ENCODE measurements at regions not wholly inside any gene's neighbourhood (a gene's known extent, or its start where the extent isn't known, plus 50 kb on each side); places are given as distances from the start of the nearest gene placed in this dataset.

DNA sequence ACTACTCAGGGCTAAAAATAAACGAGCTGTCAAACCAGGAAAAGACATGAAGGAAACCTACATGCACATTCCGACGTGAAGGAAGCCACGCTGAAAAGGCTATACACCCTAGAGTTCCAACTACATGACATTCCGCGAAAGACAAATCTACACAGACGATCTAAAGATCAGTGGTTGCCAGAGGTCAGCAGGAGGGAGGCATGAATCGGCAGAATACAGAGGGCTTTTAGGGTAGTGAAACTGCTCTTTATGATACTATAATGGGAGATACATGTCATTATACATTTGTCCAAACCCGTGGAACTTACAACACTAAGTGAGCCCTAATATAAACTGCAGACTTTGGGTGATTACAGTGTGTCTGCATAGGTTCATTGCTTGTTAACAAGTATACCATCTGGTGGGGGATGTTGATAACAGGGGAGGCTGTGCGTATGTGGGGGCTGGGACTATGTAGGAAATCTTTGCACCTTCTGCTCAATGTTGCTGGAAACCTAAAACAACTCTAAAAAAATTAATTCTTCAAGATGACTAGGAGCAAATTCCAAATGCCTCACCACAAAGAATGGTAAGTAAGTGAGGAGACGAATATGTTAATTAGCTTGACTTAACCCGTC is 132.2 kb upstream of the CDH4 start:
- 51 to 57% methylated on average over 12 of the region's 12 CpGs for WGBS, 2 donors

GRCh38 chr20:61120595-61121515 is 131.2 kb upstream of the CDH4 start:
- Histone ChIP-seq H3K27me3 (peaks cover 0 to 23% (median 0%) of the 10 kb centered on the region in 7 donors), H3K27ac (no peak overlapping the region), H3K4me1 (peaks cover 0 to 2% (median 0%) of the 10 kb centered on the region in 9 donors), H3K36me3 (no peaks in the 10 kb centered on the region), H3K9me3 (no peaks in the 10 kb centered on the region), H3K4me3 (no peak overlapping the region)
- 22 to 32% methylated on average over 17 of the region's 17 CpGs for WGBS, 2 donors
- peak in 8 of 9 donors; percentile 19 to 65 (median 53) for TF ChIP-seq CTCF (IDR thresholded peaks at IDR 0.05)
- DNase-seq (peak in 1 of 2 donors; percentile 34), ATAC-seq (peak in 3 of 8 donors; percentile 50 to 63 (median 57))
- intact Hi-C loops (cut with DNase I): loop anchor here in 6 of 10 donors (5.0 to 10.0 kb wide), 5 partner anchors 266 to 1066 kb away; no protein-coding TSS in a partner anchor

More for the DNA sequence above, 132.2 kb upstream of the CDH4 start:
- intact Hi-C loops (cut with DNase I): loop anchor here in 8 of 10 donors (5.0 to 10.0 kb wide), 7 partner anchors 265 to 1065 kb away; no protein-coding TSS in a partner anchor
- Histone ChIP-seq H3K4me1 (peaks cover 0 to 7% (median 0%) of the 10 kb centered on the region in 9 donors), H3K4me3 (no peak overlapping the region), H3K9me3 (no peaks in the 10 kb centered on the region), H3K36me3 (no peaks in the 10 kb centered on the region), H3K27me3 (peaks cover 0 to 30% (median 0%) of the 10 kb centered on the region in 7 donors), H3K27ac (no peak overlapping the region)
- DNase-seq (no peak), ATAC-seq (no peak)
- TF ChIP-seq CTCF (IDR thresholded peaks at IDR 0.05): no peak

DNA sequence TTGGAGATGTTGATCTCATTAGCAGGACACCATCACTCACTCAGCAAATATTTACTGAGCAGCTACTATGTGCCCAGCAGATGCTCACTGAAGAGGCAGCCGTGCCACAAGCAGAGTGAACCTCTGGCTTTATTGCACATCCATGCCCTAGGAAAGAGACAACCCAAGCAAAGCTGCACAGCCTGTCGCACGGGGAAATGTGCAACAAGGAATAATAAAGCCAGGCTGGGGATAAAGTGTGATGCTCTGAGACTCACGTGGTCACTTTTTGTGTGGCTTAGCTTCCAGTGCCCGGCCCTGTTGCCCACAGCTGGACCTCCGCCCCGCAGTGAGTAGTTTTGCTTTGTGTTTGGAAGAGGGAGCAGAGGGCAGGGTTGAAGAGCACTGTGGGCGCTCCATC is 130.4 kb upstream of the CDH4 start:
- H3K36me3 ChIP-seq: no peaks in the 10 kb centered on the region
- no peaks in the 10 kb centered on the region for H3K9me3 ChIP-seq
- H3K27me3 ChIP-seq: peaks cover 0 to 20% (median 0%) of the 10 kb centered on the region in 7 donors
- no peak for TF ChIP-seq CTCF (IDR thresholded peaks at IDR 0.05)
- no peak overlapping the region for H3K4me3 ChIP-seq
- intact Hi-C loops (cut with DNase I): loop anchor here in 6 of 10 donors (5.0 to 10.0 kb wide), 5 partner anchors 267 to 1067 kb away; no protein-coding TSS in a partner anchor
- no peak overlapping the region for H3K27ac ChIP-seq
- DNase-seq (no peak), ATAC-seq (no peak)
- no peaks in the 10 kb centered on the region for H3K4me1 ChIP-seq
- WGBS, 2 donors: 88% methylated on average over 8 of the region's 8 CpGs

GRCh38 chr20:61123286-61123685 is 128.8 kb upstream of the CDH4 start:
- Histone ChIP-seq H3K4me3 (no peak overlapping the region), H3K4me1 (no peaks in the 10 kb centered on the region), H3K27me3 (peaks cover 0 to 15% (median 0%) of the 10 kb centered on the region in 7 donors), H3K36me3 (no peaks in the 10 kb centered on the region), H3K9me3 (no peaks in the 10 kb centered on the region), H3K27ac (no peak overlapping the region)
- no peak for ATAC-seq
- DNase-seq: no peak
- WGBS, 2 donors: 76 to 88% methylated on average over 7 of the region's 7 CpGs
- intact Hi-C loops (cut with DNase I): loop anchor here in 6 of 10 donors (5.0 to 10.0 kb wide), 5 partner anchors 268 to 1068 kb away; no protein-coding TSS in a partner anchor
- TF ChIP-seq CTCF (IDR thresholded peaks at IDR 0.05): no peak

Data from heart right ventricle (tissue), 16 donors.